ENCODE measurements at regions not wholly inside any gene's neighbourhood (a gene's known extent, or its start where the extent isn't known, plus 50 kb on each side); places are given as distances from the start of the nearest gene placed in this dataset.

- no TSS peak for BruUV-seq (replicated peaks)
- DNase-seq (ENCODE audit: low read depth, low spot score) (no peak), FAIRE-seq (no peak), ATAC-seq (no peak)
- CTCF ChIA-PET, result no interaction called here
- H3K27me3 ChIP-seq (replicated peaks in 1 of 2; ENCODE audit: control insufficient read depth in 2 of 2, insufficient read depth in 2 of 2, low read length in 1 of 2), result no peaks in the 10 kb centered on the region
- 39% methylated on average over 4 of the region's 4 CpGs for WGBS (ENCODE audit: insufficient coverage, insufficient replicate concordance, low lambda C conversion rate, missing lambda C conversion rate)
- no peaks in the 10 kb centered on the region for H3K79me2 ChIP-seq (ENCODE audit: control insufficient read depth, insufficient read depth, low read length)
- no peak overlapping the region for H3K9ac ChIP-seq (ENCODE audit: control insufficient read depth, insufficient read depth, low read length)
- SMC1A ChIA-PET (ENCODE audit: uncharacterized antibody, unreplicated experiment), result interaction anchor here (0.5 kb wide), 1 partner anchor 11 kb away, joined by 3 read pairs; no protein-coding TSS in a partner anchor
- H3K4me1 ChIP-seq (ENCODE audit: control insufficient read depth, insufficient read depth, low read length), result no peaks in the 10 kb centered on the region
- no peak for TF ChIP-seq HDGF (IDR thresholded peaks at IDR 0.05)
- TF ChIP-seq SMARCA5 (IDR thresholded peaks at IDR 0.05), result no peak
- TF ChIP-seq SREBF1 (IDR thresholded peaks at IDR 0.05; ENCODE audit: low read length), result no peak
- TF ChIP-seq TAF1 (IDR thresholded peaks at IDR 0.05; ENCODE audit: borderline replicate concordance, low read depth, low read length), result no peak
- TF ChIP-seq, protein P1, sequence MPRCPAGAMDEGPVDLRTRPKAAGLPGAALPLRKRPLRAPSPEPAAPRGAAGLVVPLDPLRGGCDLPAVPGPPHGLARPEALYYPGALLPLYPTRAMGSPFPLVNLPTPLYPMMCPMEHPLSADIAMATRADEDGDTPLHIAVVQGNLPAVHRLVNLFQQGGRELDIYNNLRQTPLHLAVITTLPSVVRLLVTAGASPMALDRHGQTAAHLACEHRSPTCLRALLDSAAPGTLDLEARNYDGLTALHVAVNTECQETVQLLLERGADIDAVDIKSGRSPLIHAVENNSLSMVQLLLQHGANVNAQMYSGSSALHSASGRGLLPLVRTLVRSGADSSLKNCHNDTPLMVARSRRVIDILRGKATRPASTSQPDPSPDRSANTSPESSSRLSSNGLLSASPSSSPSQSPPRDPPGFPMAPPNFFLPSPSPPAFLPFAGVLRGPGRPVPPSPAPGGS (IDR thresholded peaks at IDR 0.05; ENCODE audit: borderline replicate concordance, insufficient read depth, low read depth, low read length, poor library complexity, severe bottlenecking), result no peak
- no peak for TF ChIP-seq BCL11A (IDR thresholded peaks at IDR 0.05; ENCODE audit: low read depth, low read length)
- TF ChIP-seq TCF7 (IDR thresholded peaks at IDR 0.05; ENCODE audit: borderline replicate concordance), result no peak
- TF ChIP-seq JUNB (IDR thresholded peaks at IDR 0.05), result no peak
- H3K27ac ChIP-seq (ENCODE audit: control insufficient read depth, insufficient read depth), result no peak overlapping the region
- in situ Hi-C loops (cut with MboI) (no loop called here), intact Hi-C loops (cut with micrococcal nuclease; ENCODE audit: unreplicated experiment) (no loop called here)
- H3K4me3 ChIP-seq, result no peak overlapping the region
- no peaks in the 10 kb centered on the region for H3K9me3 ChIP-seq (replicated peaks; ENCODE audit: control insufficient read depth, insufficient read depth, low read length)
- no peak overlapping the region for H3K4me2 ChIP-seq (ENCODE audit: control insufficient read depth, insufficient read depth)
- RAD21 ChIA-PET (ENCODE audit: unreplicated experiment), result no interaction called here
- no peak overlapping the region for H2AFZ ChIP-seq (ENCODE audit: control insufficient read depth, low read depth, low read length)
- H3K36me3 ChIP-seq (ENCODE audit: control insufficient read depth in 2 of 2, insufficient read depth in 2 of 2, low read length in 1 of 2), result no peaks in the 10 kb centered on the region
- POLR2A ChIA-PET, result no interaction called here
- H4K20me1 ChIP-seq (ENCODE audit: control insufficient read depth, insufficient read depth), result no peaks in the 10 kb centered on the region
These were observed 204.2 kb upstream of the PRPS1L1 start for GRCh38 chr7:18231854-18232253.

DNA sequence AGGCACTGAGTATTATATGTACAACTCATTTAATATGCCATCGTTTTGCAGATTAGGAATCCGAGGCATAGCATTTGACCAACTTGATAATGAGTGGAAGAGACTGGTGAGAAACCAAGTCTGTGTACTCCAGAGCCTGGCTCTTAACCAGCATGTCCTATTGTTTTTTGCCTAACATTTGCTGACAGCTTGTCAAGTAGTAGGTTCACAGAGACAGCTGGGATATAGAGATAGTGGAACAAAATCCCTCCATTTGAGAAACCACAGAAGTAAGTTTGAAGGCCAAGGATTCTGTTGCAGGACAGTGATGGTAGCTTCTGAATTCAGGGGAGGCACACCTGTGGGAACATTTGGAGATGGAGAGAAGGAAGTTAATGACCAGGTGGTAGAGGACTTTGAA is 206.9 kb upstream of the PRPS1L1 start:
- Histone ChIP-seq H3K9ac (ENCODE audit: control insufficient read depth, insufficient read depth, low read length) (no peak overlapping the region), H3K4me2 (ENCODE audit: control insufficient read depth, insufficient read depth) (no peak overlapping the region), H3K36me3 (ENCODE audit: control insufficient read depth in 2 of 2, insufficient read depth in 2 of 2, low read length in 1 of 2) (no peaks in the 10 kb centered on the region), H3K9me3 (replicated peaks; ENCODE audit: control insufficient read depth, insufficient read depth, low read length) (no peaks in the 10 kb centered on the region), H2AFZ (ENCODE audit: control insufficient read depth, low read depth, low read length) (no peak overlapping the region), H3K27me3 (replicated peaks in 1 of 2; ENCODE audit: control insufficient read depth in 2 of 2, insufficient read depth in 2 of 2, low read length in 1 of 2) (no peaks in the 10 kb centered on the region), H3K27ac (ENCODE audit: control insufficient read depth, insufficient read depth) (no peak overlapping the region), H4K20me1 (ENCODE audit: control insufficient read depth, insufficient read depth) (no peaks in the 10 kb centered on the region), H3K4me3 (no peak overlapping the region), H3K79me2 (ENCODE audit: control insufficient read depth, insufficient read depth, low read length) (no peaks in the 10 kb centered on the region), H3K4me1 (ENCODE audit: control insufficient read depth, insufficient read depth, low read length) (no peaks in the 10 kb centered on the region)
- BruUV-seq (replicated peaks), result no TSS peak
- FAIRE-seq (no peak), DNase-seq (ENCODE audit: low read depth, low spot score) (no peak), ATAC-seq (no peak)
- WGBS (ENCODE audit: insufficient coverage, insufficient replicate concordance, low lambda C conversion rate, missing lambda C conversion rate), result 0% methylated on average over 2 of the region's 2 CpGs
- intact Hi-C loops (cut with micrococcal nuclease; ENCODE audit: unreplicated experiment) (no loop called here), in situ Hi-C loops (cut with MboI) (no loop called here)
- ChIA-PET CTCF (interaction anchor here (1.3 kb wide), 1 partner anchor 67 kb away, joined by 3 read pairs; no protein-coding TSS in a partner anchor), SMC1A (ENCODE audit: uncharacterized antibody, unreplicated experiment) (interaction anchor here (1.0 to 1.4 kb wide), 3 partner anchors 13 to 41 kb away, joined by 3 to 6 read pairs (median 4); no protein-coding TSS in a partner anchor), POLR2A (no interaction called here), RAD21 (ENCODE audit: unreplicated experiment) (no interaction called here)
- no peak for TF ChIP-seq MTA3 (IDR thresholded peaks at IDR 0.05; ENCODE audit: borderline replicate concordance, low read length)
- TF ChIP-seq NR2F1 (conservative IDR thresholded peaks at IDR 0.05), result no peak
- TF ChIP-seq POU2F2 (IDR thresholded peaks at IDR 0.05; ENCODE audit: borderline replicate concordance, low read depth, low read length), result no peak
- no peak for TF ChIP-seq LARP7 (IDR thresholded peaks at IDR 0.05)
- no peak for TF ChIP-seq NFXL1 (IDR thresholded peaks at IDR 0.05; ENCODE audit: borderline replicate concordance)
- TF ChIP-seq, protein P2, sequence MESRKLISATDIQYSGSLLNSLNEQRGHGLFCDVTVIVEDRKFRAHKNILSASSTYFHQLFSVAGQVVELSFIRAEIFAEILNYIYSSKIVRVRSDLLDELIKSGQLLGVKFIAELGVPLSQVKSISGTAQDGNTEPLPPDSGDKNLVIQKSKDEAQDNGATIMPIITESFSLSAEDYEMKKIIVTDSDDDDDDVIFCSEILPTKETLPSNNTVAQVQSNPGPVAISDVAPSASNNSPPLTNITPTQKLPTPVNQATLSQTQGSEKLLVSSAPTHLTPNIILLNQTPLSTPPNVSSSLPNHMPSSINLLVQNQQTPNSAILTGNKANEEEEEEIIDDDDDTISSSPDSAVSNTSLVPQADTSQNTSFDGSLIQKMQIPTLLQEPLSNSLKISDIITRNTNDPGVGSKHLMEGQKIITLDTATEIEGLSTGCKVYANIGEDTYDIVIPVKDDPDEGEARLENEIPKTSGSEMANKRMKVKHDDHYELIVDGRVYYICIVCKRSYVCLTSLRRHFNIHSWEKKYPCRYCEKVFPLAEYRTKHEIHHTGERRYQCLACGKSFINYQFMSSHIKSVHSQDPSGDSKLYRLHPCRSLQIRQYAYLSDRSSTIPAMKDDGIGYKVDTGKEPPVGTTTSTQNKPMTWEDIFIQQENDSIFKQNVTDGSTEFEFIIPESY (IDR thresholded peaks at IDR 0.05), result no peak
- TF ChIP-seq BHLHE40 (IDR thresholded peaks at IDR 0.05; ENCODE audit: borderline replicate concordance in 1 of 2, low read depth in 2 of 2, low read length in 1 of 2), result no peak
- TF ChIP-seq RAD21 (IDR thresholded peaks at IDR 0.05; ENCODE audit: insufficient read depth, low read depth, low read length), result no peak
- TF ChIP-seq ASH2L (IDR thresholded peaks at IDR 0.05; ENCODE audit: borderline replicate concordance, low read depth), result no peak
- TF ChIP-seq GATAD2B (conservative IDR thresholded peaks at IDR 0.05; ENCODE audit: low read depth), result no peak
